Ectodermal cell (in vitro differentiated cells): ENCODE measurements at regions not wholly inside any gene's neighbourhood (a gene's known extent, or its start where the extent isn't known, plus 50 kb on each side); places are given as distances from the start of the nearest gene placed in this dataset.

Source experiments
- H3K27ac ChIP-seq: 2 replicates; pipeline ENCODE4 v1.7.0; 2013; ENCODE audit warnings: mild to moderate bottlenecking, low read depth, low read length; ENCODE audit not compliant: insufficient read depth, poor library complexity, severe bottlenecking
- H3K27me3 ChIP-seq: 2 replicates; pipeline ENCODE4 v1.7.0; 2013; ENCODE audit warnings: mild to moderate bottlenecking, low read length; ENCODE audit not compliant: insufficient read depth, control insufficient read depth, poor library complexity, severe bottlenecking
- H3K36me3 ChIP-seq: one replicate; pipeline ENCODE4 v1.7.0; 2013; ENCODE audit warnings: low read length; ENCODE audit not compliant: control insufficient read depth, insufficient read depth
- H3K4me1 ChIP-seq: one replicate; pipeline ENCODE4 v1.7.0; 2013; ENCODE audit warnings: low read length; ENCODE audit not compliant: control insufficient read depth, insufficient read depth
- H3K4me3 ChIP-seq: 2 replicates; pipeline ENCODE4 v1.7.0; 2013; ENCODE audit warnings: low read depth, low read length, control low read depth; ENCODE audit not compliant: insufficient read depth
- H3K9me3 ChIP-seq: 2 replicates; pipeline ENCODE4 v1.7.0; 2013; ENCODE audit warnings: mild to moderate bottlenecking, low read length, moderate library complexity; ENCODE audit not compliant: control insufficient read depth
- WGBS, 2 experiments: methylation state at CpG; one replicate each; pipeline ENCODE4 v1.1.7; 2013; ENCODE audit warnings: missing lambda C conversion rate in 2 of 2; 5-methylcytosine and 5-hydroxymethylcytosine counted together

- Histone ChIP-seq H3K36me3 (no peaks in the 10 kb centered on the region), H3K27me3 (no peaks in the 10 kb centered on the region), H3K4me1 (no peaks in the 10 kb centered on the region), H3K27ac (no peak overlapping the region), H3K9me3 (no peaks in the 10 kb centered on the region), H3K4me3 (no peak overlapping the region)
- WGBS, 2 experiments, result 30% methylated on average over 3 of the region's 3 CpGs
These were observed 1264.3 kb upstream of the ALCAM start for GRCh38 chr3:104102386-104102785.

- 50 to 67% methylated on average over 2 to 3 of the region's 3 CpGs for WGBS, 2 experiments
- no peaks in the 10 kb centered on the region for H3K27me3 ChIP-seq
- no peaks in the 10 kb centered on the region for H3K9me3 ChIP-seq
- H3K36me3 ChIP-seq, result no peaks in the 10 kb centered on the region
- no peaks in the 10 kb centered on the region for H3K4me1 ChIP-seq
- no peak overlapping the region for H3K4me3 ChIP-seq
- H3K27ac ChIP-seq, result no peak overlapping the region
These were observed 1260.4 kb upstream of the ALCAM start for GRCh38 chr3:104106276-104106675.

- no peaks in the 10 kb centered on the region for H3K9me3 ChIP-seq
- no peaks in the 10 kb centered on the region for H3K4me1 ChIP-seq
- H3K36me3 ChIP-seq, result no peaks in the 10 kb centered on the region
- no peak overlapping the region for H3K27ac ChIP-seq
- 89% methylated on average over 1 of the region's 2 CpGs; no CpG with 5 or more reads in 1 of the 2 experiments for WGBS, 2 experiments
- no peaks in the 10 kb centered on the region for H3K27me3 ChIP-seq
- no peak overlapping the region for H3K4me3 ChIP-seq
These were observed 1258.2 kb upstream of the ALCAM start for GRCh38 chr3:104108522-104108921.

- Histone ChIP-seq H3K4me1 (no peaks in the 10 kb centered on the region), H3K4me3 (no peak overlapping the region)
- WGBS, 2 experiments, result 94 to 95% methylated on average over 4 of the region's 4 CpGs
These were observed 1240.2 kb upstream of the ALCAM start for GRCh38 chr3:104126463-104126862.

GRCh38 chr3:104126864-104127553 lies 1239.7 kb upstream of the ALCAM start:
- no peak overlapping the region for H3K27ac ChIP-seq
- H3K27me3 ChIP-seq, result no peaks in the 10 kb centered on the region
- no peaks in the 10 kb centered on the region for H3K36me3 ChIP-seq
- WGBS, 2 experiments, result 78 to 81% methylated on average over 6 to 7 of the region's 7 CpGs
- H3K4me3 ChIP-seq, result no peak overlapping the region
- H3K4me1 ChIP-seq, result no peaks in the 10 kb centered on the region
- H3K9me3 ChIP-seq, result no peaks in the 10 kb centered on the region

More at GRCh38 chr3:104126463-104126862, 1240.2 kb upstream of the ALCAM start:
- H3K27ac ChIP-seq, result no peak overlapping the region
- no peaks in the 10 kb centered on the region for H3K27me3 ChIP-seq
- H3K9me3 ChIP-seq, result no peaks in the 10 kb centered on the region
- H3K36me3 ChIP-seq, result no peaks in the 10 kb centered on the region

- Histone ChIP-seq H3K9me3 (no peaks in the 10 kb centered on the region), H3K27me3 (no peaks in the 10 kb centered on the region), H3K36me3 (no peaks in the 10 kb centered on the region), H3K4me3 (no peak overlapping the region), H3K27ac (no peak overlapping the region), H3K4me1 (no peaks in the 10 kb centered on the region)
- WGBS, 2 experiments, result 73 to 98% methylated on average over 2 to 3 of the region's 3 CpGs
These were observed 1238.9 kb upstream of the ALCAM start for GRCh38 chr3:104127830-104128229.

GRCh38 chr3:104132566-104133403 lies 1233.9 kb upstream of the ALCAM start:
- Histone ChIP-seq H3K4me3 (no peak overlapping the region), H3K36me3 (no peaks in the 10 kb centered on the region), H3K9me3 (no peaks in the 10 kb centered on the region), H3K27ac (no peak overlapping the region), H3K4me1 (no peaks in the 10 kb centered on the region), H3K27me3 (no peaks in the 10 kb centered on the region)
- 90 to 96% methylated on average over 2 of the region's 2 CpGs for WGBS, 2 experiments

GRCh38 chr3:104133630-104134029 lies 1233.1 kb upstream of the ALCAM start:
- no peak overlapping the region for H3K4me3 ChIP-seq
- WGBS, 2 experiments, result 80 to 85% methylated on average over 5 of the region's 5 CpGs
- no peaks in the 10 kb centered on the region for H3K27me3 ChIP-seq
- no peaks in the 10 kb centered on the region for H3K4me1 ChIP-seq
- no peaks in the 10 kb centered on the region for H3K36me3 ChIP-seq
- H3K27ac ChIP-seq, result no peak overlapping the region
- no peaks in the 10 kb centered on the region for H3K9me3 ChIP-seq

GRCh38 chr3:104137116-104137515 lies 1229.6 kb upstream of the ALCAM start:
- Histone ChIP-seq H3K9me3 (no peaks in the 10 kb centered on the region), H3K4me3 (no peak overlapping the region), H3K36me3 (no peaks in the 10 kb centered on the region), H3K27me3 (no peaks in the 10 kb centered on the region), H3K27ac (no peak overlapping the region), H3K4me1 (no peaks in the 10 kb centered on the region)
- 90 to 94% methylated on average over 4 of the region's 4 CpGs for WGBS, 2 experiments

- Histone ChIP-seq H3K27me3 (no peaks in the 10 kb centered on the region), H3K27ac (no peak overlapping the region), H3K36me3 (no peaks in the 10 kb centered on the region), H3K4me3 (no peak overlapping the region), H3K4me1 (no peaks in the 10 kb centered on the region), H3K9me3 (no peaks in the 10 kb centered on the region)
These were observed 1221.5 kb upstream of the ALCAM start for GRCh38 chr3:104145164-104145563.
